Rectal smooth muscle tissue (tissue), 1 donor: ENCODE measurements at regions not wholly inside any gene's neighbourhood (a gene's known extent, or its start where the extent isn't known, plus 50 kb on each side); places are given as distances from the start of the nearest gene placed in this dataset.
"Not testable (repeated sequence)": the region's sequence is repeated elsewhere in the genome, so short reads cannot be mapped to it uniquely, and the experiment has no call there.

Experiments used
- H3K27ac ChIP-seq: one replicate; pipeline ENCODE4 v1.7.0; 2013; ENCODE audit warnings: low read depth, low read length, inconsistent platforms
- H3K27me3 ChIP-seq: one replicate; pipeline ENCODE4 v1.7.0; 2013; ENCODE audit warnings: low read length; ENCODE audit not compliant: control insufficient read depth, insufficient read depth
- H3K36me3 ChIP-seq: one replicate; pipeline ENCODE4 v1.7.0; 2013; ENCODE audit warnings: low read length; ENCODE audit not compliant: control insufficient read depth, insufficient read depth
- H3K4me1 ChIP-seq: one replicate; pipeline ENCODE4 v1.7.0; 2013; ENCODE audit warnings: low read length; ENCODE audit not compliant: control insufficient read depth, insufficient read depth
- H3K4me3 ChIP-seq: one replicate; pipeline ENCODE4 v1.7.0; 2013; ENCODE audit warnings: low read length
- H3K9ac ChIP-seq: one replicate; pipeline ENCODE4 v1.7.0; 2013; ENCODE audit warnings: low read length

DNA sequence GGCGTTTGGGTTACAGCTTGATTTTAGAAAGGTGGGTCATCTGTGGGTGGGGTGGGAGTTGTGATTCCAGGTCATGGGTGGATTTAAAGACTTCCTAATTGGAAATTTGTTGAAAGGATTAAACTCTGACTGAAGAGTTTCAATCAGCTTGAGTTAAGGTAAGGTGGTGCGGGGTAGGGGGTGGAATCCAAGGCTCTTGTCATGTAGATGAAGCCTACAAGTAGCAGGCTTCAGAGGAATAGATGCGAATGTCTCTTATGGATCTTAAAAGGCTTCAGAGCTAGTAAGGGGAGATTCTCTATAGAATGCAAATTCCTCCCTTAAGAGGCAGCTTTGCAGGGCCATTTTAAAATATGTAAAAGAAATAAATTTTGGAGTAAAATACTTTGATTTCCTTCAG is 645.3 kb downstream of the FRK start:
- H3K9ac ChIP-seq = no peak overlapping the region
- H3K27me3 ChIP-seq = no peaks in the 10 kb centered on the region
- no peak overlapping the region for H3K4me3 ChIP-seq
- no peaks in the 10 kb centered on the region for H3K4me1 ChIP-seq
- no peaks in the 10 kb centered on the region for H3K36me3 ChIP-seq
- H3K27ac ChIP-seq = no peak overlapping the region

DNA sequence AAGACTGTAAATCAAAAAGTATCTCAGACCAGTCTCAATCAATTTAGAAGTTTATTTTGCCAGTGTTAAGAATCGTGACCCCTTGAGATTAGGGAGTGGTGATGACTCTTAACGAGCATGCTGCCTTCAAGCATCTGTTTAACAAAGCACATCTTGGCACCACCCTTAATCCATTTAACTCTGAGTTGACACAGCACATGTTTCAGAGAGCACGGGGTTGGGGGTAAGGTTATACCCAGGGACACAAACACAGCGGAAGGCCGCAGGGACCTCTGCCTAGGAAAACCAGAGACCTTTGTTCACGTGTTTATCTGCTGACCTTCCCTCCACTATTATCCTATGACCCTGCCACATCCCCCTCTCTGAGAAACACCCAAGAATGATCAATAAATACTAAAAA is 645.8 kb downstream of the FRK start:
- H3K9ac ChIP-seq, H3K4me1 ChIP-seq, H3K4me3 ChIP-seq, H3K27me3 ChIP-seq, H3K36me3 ChIP-seq, H3K27ac ChIP-seq: not testable (repeated sequence)

DNA sequence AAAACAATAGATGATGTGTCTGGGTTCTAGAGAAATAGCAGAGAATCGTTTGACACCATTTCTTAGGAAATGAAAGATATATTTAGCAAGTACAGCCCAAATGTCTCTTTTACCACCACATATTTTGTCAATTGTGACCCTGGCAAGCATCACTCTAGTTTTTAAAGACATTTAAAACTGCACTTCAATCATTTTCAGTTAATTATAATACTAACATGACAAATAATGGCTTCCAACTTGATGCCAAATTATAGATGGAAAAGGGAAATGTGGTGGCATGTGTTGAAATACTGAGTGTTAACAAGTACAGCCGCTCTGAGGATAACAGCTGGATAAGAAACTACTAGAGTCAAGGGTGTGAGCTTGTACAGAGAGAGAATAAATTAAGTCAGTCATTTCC is 648.9 kb downstream of the FRK start:
- Histone ChIP-seq H3K36me3 (no peaks in the 10 kb centered on the region), H3K27me3 (no peaks in the 10 kb centered on the region), H3K4me3 (no peak overlapping the region), H3K27ac (no peak overlapping the region), H3K4me1 (no peaks in the 10 kb centered on the region), H3K9ac (no peak overlapping the region)

DNA sequence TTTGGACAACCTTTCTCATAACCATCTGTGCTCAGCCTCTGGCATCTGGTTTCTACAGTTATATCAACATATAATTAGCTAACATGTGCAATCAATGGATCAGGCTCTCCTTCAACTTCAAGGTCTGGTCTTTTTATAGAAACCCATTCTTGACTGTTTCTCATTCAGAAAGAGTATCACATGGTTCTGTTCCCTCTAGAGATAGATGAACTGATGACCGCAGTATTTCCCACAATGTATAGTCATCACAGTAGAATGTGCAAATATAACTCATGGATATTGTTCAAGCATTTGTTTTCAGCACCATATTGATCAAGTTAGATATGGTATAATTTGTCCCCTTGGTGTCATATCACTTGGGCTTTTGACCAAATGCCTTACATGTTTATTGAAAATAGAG is 656.2 kb downstream of the FRK start:
- Histone ChIP-seq H3K4me3 (no peak overlapping the region), H3K27ac (no peak overlapping the region), H3K4me1 (no peaks in the 10 kb centered on the region), H3K36me3 (no peaks in the 10 kb centered on the region), H3K27me3 (no peaks in the 10 kb centered on the region), H3K9ac (no peak overlapping the region)

DNA sequence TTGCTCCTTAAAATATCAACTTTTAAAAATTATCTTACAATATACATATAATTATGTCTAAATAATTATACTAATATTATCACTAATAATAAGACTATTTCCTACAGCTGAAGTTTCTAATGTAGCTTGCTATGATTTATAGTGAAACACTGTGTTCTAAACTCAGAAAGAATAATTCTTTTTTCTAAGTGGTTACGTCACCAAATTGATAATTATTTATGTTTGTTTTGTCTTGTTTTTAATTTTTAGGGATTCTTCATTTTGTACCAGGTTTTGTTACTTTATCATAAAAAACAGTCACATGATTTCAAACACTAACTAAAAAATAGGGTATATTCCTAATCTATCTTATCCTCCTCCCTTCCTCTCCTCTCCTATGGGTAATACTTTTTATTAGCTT is 662.1 kb downstream of the FRK start:
- H3K9ac ChIP-seq = no peak overlapping the region
- no peaks in the 10 kb centered on the region for H3K4me1 ChIP-seq
- H3K36me3 ChIP-seq = no peaks in the 10 kb centered on the region
- no peaks in the 10 kb centered on the region for H3K27me3 ChIP-seq
- H3K27ac ChIP-seq = no peak overlapping the region
- no peak overlapping the region for H3K4me3 ChIP-seq

DNA sequence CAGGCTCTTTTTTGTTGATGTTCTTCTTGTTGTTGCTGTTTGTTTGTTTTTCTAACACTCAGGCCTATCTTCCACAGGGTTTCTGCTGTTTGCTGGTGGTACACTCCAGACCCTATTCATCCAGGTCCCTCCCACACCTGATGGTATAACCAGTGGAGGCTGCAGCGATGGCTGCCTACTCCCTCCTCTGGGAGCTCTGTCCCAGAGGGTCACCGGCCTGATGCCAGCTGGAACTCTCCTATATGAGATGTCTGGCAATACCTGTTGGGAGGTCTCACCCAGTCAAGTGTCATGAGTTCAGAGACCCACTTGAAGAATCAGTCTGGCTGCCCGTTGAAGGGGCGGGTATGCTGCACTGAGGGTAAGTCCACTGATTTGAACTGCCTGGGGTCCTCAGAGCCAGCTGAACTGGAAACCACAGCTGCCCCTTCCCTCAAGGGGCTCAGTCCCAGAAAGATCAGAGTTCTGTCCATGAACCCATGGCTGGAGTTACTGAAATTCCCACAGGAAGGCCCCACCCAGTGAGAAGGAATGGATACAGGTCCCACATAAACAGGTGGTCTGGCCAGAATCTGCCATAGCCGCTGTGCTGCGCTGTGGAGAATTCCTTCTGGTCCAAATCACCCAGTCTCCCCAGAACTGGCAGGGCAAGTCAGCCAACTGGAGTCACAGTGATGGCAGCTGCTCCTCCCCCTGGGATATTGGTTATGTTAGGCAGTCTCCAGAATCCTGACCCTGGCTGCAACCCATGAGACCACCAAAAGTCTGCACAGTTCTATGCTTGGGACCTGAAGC is 664.4 kb downstream of the FRK start:
- Histone ChIP-seq H3K36me3 (no peaks in the 10 kb centered on the region), H3K4me3 (no peak overlapping the region), H3K9ac (no peak overlapping the region), H3K4me1 (no peaks in the 10 kb centered on the region), H3K27ac (no peak overlapping the region), H3K27me3 (no peaks in the 10 kb centered on the region)

DNA sequence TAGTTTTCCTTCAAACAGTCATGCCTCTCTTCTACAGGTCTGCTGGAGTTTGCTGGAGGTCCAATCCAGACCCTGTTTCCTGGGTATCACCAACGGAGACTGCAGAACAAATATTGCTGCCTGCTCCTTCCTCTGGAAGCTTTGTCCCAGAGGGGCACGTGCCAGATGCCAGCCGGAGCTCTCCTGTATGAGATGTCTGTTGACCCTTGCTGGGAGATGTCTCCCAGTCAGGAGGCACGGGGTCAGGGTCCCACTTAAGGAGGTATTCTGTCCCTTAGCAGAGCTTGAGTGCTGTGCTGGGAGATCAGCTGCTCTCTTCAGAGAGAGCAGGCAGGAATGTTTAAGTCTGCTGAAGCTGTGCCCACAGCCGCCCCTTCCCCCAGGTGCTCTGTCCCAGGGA is 666.9 kb downstream of the FRK start:
- Histone ChIP-seq H3K27ac (no peak overlapping the region), H3K36me3 (no peaks in the 10 kb centered on the region), H3K4me3 (no peak overlapping the region), H3K9ac (no peak overlapping the region), H3K4me1 (no peaks in the 10 kb centered on the region), H3K27me3 (no peaks in the 10 kb centered on the region)

DNA sequence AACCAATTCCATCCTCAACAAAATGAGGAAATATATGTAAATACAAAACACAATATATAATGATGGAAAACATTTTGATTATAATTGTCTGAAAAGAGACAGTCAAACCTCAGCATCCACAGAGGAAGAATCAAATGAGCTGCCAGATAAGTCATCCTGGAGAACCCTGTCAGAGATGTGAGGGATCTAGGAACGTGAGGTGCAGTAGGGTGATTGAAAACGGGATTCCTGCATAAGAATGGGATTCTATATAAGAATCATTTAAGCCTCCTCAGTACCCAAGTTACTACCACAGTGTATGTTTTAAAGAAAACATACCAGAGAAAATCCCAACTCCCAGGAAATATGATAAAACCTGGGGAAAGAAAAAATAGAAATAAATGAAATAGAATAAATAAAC is 690.5 kb downstream of the FRK start:
- Histone ChIP-seq H3K27ac (no peak overlapping the region), H3K36me3 (no peaks in the 10 kb centered on the region), H3K9ac (no peak overlapping the region)

DNA sequence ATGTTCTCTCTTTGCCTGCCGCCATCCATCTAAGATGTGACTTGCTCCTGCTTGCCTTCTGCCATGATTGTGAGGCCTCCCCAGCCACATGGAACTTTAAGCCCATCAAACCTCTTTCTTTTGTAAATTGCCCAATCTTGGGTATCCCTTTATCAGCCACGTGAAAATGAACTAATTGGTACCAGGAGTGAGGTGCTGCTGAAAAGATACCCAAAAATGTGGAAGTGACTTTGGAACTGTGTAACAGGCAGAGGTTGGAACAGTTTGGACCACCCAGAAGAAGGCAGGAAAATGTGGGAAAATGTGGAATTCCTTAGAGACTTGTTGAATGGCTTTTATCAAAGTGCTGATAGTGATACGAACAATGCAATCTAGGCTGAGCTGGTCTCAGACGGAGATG is 694.9 kb downstream of the FRK start:
- Histone ChIP-seq H3K36me3 (no peaks in the 10 kb centered on the region), H3K4me1 (no peaks in the 10 kb centered on the region), H3K27me3 (no peaks in the 10 kb centered on the region), H3K27ac (no peak overlapping the region), H3K9ac (no peak overlapping the region), H3K4me3 (no peak overlapping the region)

More for the DNA sequence above, 690.5 kb downstream of the FRK start:
- Histone ChIP-seq H3K4me1 (no peaks in the 10 kb centered on the region), H3K4me3 (no peak overlapping the region), H3K27me3 (no peaks in the 10 kb centered on the region)

DNA sequence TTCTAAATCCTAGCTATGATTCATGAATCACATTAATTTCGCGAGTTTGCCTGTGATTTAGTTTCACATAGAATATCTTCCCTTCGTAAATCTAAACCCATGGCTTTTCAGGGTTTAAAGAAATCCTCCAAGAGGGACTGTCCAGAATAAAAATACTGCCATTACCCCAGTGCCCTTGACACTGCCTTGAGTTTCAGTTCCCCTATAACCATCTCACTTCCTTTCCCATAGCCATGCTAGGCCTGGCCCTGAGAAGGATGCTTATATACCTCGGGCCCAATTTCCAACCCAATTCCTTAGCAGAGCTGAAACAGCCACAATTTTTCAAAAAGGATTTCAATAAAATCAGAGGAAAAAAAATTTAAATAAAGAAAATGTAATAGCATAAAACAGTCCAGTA is 697.3 kb downstream of the FRK start:
- Histone ChIP-seq H3K36me3 (no peaks in the 10 kb centered on the region), H3K27me3 (no peaks in the 10 kb centered on the region), H3K4me3 (no peak overlapping the region), H3K27ac (no peak overlapping the region), H3K4me1 (no peaks in the 10 kb centered on the region), H3K9ac (no peak overlapping the region)

DNA sequence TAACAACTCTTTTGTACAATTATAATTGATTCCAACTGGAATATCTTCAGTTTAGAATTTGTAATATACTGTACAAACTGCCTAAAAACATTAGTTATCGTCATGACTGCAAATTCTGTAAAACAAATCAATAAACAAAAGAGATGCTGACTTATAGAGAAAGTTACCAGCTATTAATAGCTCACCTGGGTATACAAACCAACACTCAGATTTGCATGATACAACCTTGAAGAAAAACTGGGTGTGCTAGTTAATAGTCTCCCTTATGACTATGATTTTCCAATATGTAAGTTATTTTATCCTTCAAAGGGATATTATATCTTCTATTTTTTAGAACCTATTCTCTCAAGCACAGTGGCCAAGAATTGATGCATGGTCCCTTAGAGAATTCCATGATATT is 698.5 kb downstream of the FRK start:
- Histone ChIP-seq H3K4me1 (no peaks in the 10 kb centered on the region), H3K4me3 (no peak overlapping the region), H3K9ac (no peak overlapping the region), H3K27me3 (no peaks in the 10 kb centered on the region), H3K27ac (no peak overlapping the region), H3K36me3 (no peaks in the 10 kb centered on the region)

DNA sequence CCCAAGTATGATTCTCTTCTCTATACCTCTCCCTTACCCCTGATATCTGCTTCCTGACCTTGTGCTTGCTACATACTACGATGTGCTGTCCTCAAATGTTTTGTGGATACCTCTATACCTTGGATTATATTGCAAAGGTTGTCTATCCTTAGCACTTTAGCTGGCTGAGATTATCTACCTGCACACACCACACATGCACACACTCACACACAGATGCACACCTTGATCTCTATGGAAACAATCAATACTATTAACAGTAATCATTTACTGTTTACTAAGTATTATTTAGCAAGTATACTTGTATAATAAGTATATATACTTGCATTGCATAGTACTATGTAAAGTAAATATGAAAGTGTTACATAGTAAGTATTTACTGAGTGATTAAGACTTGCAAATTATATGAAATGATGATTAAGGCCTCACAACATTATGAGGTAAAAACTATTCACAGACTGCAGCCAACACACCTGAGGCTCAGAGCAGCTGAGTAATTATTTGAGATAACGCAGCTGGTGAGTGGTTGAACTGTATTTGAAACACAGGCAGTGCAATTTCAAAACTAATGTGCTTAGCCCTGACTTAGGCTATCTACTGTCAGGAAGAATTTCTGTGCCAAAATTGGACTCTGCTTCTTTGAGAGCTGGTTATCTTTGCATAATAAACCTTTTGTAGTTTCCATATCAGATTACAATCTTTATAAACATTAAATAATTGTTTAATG is 699.9 kb downstream of the FRK start:
- H3K9ac ChIP-seq = no peak overlapping the region
- H3K27ac ChIP-seq = no peak overlapping the region
- no peaks in the 10 kb centered on the region for H3K36me3 ChIP-seq
- H3K27me3 ChIP-seq = no peaks in the 10 kb centered on the region
- no peaks in the 10 kb centered on the region for H3K4me1 ChIP-seq
- no peak overlapping the region for H3K4me3 ChIP-seq

DNA sequence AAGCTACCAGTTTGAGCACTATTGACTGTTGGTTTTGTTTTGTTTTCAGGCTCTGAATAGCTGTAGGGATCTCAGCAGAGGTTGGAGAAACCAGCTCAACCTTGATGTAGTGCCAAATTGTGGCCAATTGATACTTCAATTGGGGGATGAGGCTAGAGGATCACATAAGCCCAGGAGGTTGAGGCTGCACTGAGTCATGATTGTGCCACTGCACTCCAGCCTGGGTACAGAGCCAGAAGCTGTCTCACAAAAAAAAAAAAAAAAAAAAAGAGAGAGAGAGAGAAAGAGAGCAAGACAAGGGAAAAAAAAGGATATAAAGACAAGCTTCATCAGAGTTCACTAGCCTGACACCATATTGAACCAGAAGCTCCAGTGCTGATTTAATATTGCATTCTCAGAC is 702.1 kb downstream of the FRK start:
- no peaks in the 10 kb centered on the region for H3K36me3 ChIP-seq
- no peaks in the 10 kb centered on the region for H3K27me3 ChIP-seq
- no peaks in the 10 kb centered on the region for H3K4me1 ChIP-seq
- no peak overlapping the region for H3K27ac ChIP-seq
- H3K9ac ChIP-seq = no peak overlapping the region
- no peak overlapping the region for H3K4me3 ChIP-seq
